Spleen (tissue), 11 donors: ENCODE measurements at regions not wholly inside any gene's neighbourhood (a gene's known extent, or its start where the extent isn't known, plus 50 kb on each side); places are given as distances from the start of the nearest gene placed in this dataset.

ENCODE experiments used
- DNase-seq: peaks from one replicate; pipeline ENCODE4 v3.0.0-alpha.2; 2020
- H3K27ac ChIP-seq, 8 donors: fragments of 200-600 bp; sonication (generic) in 7 of 8; 1 replicate in 4 of 8; 2 replicates in 4 of 8; pipeline versions ENCODE4 v1.5.0 to v1.8.0; 2016 to 2021; ENCODE audit warnings: inconsistent platforms in 4 of 8, mild to moderate bottlenecking in 4 of 8, moderate library complexity in 1 of 8
- H3K27me3 ChIP-seq, 7 donors: fragments of 200-600 bp; sonication (generic) in 6 of 7; replicated peaks in 1 of 7; 1 replicate in 4 of 7; 2 replicates in 3 of 7; pipeline versions ENCODE4 v1.5.0 to v1.8.0; 2016 to 2021; ENCODE audit warnings: inconsistent platforms in 3 of 7, mild to moderate bottlenecking in 1 of 7
- H3K36me3 ChIP-seq, 6 donors: fragments of 200-600 bp; sonication (generic) in 5 of 6; 1 replicate in 4 of 6; 2 replicates in 2 of 6; pipeline versions ENCODE4 v1.5.0 to v1.8.0; 2016 to 2021; ENCODE audit warnings: inconsistent platforms in 2 of 6
- H3K4me1 ChIP-seq, 6 donors: fragments of 200-600 bp; sonication (generic) in 5 of 6; 1 replicate in 3 of 6; 2 replicates in 3 of 6; pipeline versions ENCODE4 v1.5.0 to v1.8.0; 2016 to 2021; ENCODE audit warnings: inconsistent platforms in 3 of 6
- H3K4me3 ChIP-seq, 8 donors: fragments of 200-600 bp; sonication (generic) in 7 of 8; 1 replicate in 4 of 8; 2 replicates in 4 of 8; pipeline versions ENCODE4 v1.5.0 to v1.8.0; 2016 to 2021; ENCODE audit warnings: inconsistent platforms in 4 of 8, mild to moderate bottlenecking in 4 of 8, moderate library complexity in 2 of 8
- H3K9me3 ChIP-seq, 8 donors: fragments of 200-600 bp; sonication (generic) in 7 of 8; 1 replicate in 4 of 8; 2 replicates in 4 of 8; pipeline versions ENCODE4 v1.5.0 to v1.8.0; 2016 to 2021; ENCODE audit warnings: inconsistent platforms in 4 of 8
- POLR2A ChIP-seq, 3 donors: fragments of 450-650 bp; IDR thresholded peaks; one replicate each; pipeline ENCODE4 v1.5.1; 2017; ENCODE audit warnings: antibody characterized with exemption in 3 of 3, mild to moderate bottlenecking in 1 of 3
- POLR2AphosphoS5 ChIP-seq, 3 donors: sonication (generic); formaldehyde crosslinking; IDR thresholded peaks; one replicate each; pipeline ENCODE4 v1.5.1; 2017; ENCODE audit warnings: antibody characterized with exemption in 3 of 3
- WGBS, 5 donors: extraction: QIAGEN DNeasy Blood & Tissue Kit in 3 of 5; methylation state at CpG; one replicate each; pipeline versions ENCODE4 v1.1.5 to v1.1.7; 2013 to 2018; 5-methylcytosine and 5-hydroxymethylcytosine counted together
- intact Hi-C: fragments of 100-400 bp; cut with DNase I; formaldehyde crosslinking; loops from one replicate; pipeline ENCODE4 v1.15.0; 2023; ENCODE audit warnings: low total_unique reads
- TF ChIP-seq, protein P1 (sequence below), 11 experiments: fragments of 200-600 bp in 7 of 11; fragments of 450-650 bp in 4 of 11; sonication (generic) in 4 of 11; IDR thresholded peaks in 8 of 11; conservative IDR thresholded peaks in 3 of 11; 1 replicate in 7 of 11; 2 replicates in 4 of 11; pipeline versions ENCODE4 v1.4.0 to v1.8.0; 2016 to 2021; ENCODE audit warnings: antibody characterized with exemption in 11 of 11, inconsistent platforms in 4 of 11, mild to moderate bottlenecking in 1 of 11
- donor health status: healthy with polysubstance abuse.
- donor health status: DM: no; HTN: no; CAD: no; lungs with moderate emphysema.
- donor health status: DM: no; HTN: no; CAD: no.
- donor health status: Bipolar disorder and iron deficiency.
- donor health status: healthy.
- donor health status: DM: no; HTN: no; CAD: no.
- donor health status: DM: yes; HTN: yes; CAD: no.

DNA sequence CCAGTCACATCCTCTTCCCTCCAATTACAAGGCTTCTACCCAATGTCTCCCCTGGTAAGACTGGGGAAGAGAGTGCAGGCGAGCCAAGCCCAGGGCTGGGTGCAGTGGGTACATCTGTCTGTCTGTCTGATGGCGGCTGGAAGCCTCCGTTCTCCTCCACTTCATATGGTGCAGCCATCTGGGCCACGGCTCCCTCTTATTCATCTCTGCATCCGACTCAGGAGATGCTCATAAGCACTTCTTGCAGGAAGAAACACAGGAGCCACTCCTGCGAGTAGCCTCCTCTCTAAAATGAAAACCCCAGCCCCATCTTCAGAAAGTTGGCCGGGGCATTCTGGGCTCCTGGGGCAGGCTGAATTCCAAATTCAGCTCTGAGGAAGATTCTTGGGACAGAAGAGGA is 67.5 kb upstream of the SLC6A6 start:
- intact Hi-C loops: no loop called here
- no peaks in the 10 kb centered on the region for H3K27me3 ChIP-seq
- WGBS, 5 donors: 76 to 88% (median 84%) methylated on average over 6 to 7 of the region's 7 CpGs
- no peak for DNase-seq
- no peak overlapping the region for H3K4me3 ChIP-seq
- no peaks in the 10 kb centered on the region for H3K9me3 ChIP-seq
- H3K36me3 ChIP-seq: no peaks in the 10 kb centered on the region
- peaks cover 0 to 6% (median 0%) of the 10 kb centered on the region in 6 donors for H3K4me1 ChIP-seq
- no peak overlapping the region for H3K27ac ChIP-seq
- TF ChIP-seq POLR2AphosphoS5 (IDR thresholded peaks at IDR 0.05) (no peak), POLR2A (IDR thresholded peaks at IDR 0.05) (no peak)
- TF ChIP-seq, protein P1, sequence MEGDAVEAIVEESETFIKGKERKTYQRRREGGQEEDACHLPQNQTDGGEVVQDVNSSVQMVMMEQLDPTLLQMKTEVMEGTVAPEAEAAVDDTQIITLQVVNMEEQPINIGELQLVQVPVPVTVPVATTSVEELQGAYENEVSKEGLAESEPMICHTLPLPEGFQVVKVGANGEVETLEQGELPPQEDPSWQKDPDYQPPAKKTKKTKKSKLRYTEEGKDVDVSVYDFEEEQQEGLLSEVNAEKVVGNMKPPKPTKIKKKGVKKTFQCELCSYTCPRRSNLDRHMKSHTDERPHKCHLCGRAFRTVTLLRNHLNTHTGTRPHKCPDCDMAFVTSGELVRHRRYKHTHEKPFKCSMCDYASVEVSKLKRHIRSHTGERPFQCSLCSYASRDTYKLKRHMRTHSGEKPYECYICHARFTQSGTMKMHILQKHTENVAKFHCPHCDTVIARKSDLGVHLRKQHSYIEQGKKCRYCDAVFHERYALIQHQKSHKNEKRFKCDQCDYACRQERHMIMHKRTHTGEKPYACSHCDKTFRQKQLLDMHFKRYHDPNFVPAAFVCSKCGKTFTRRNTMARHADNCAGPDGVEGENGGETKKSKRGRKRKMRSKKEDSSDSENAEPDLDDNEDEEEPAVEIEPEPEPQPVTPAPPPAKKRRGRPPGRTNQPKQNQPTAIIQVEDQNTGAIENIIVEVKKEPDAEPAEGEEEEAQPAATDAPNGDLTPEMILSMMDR (IDR thresholded peaks at IDR 0.05 in 8 of 11, conservative IDR thresholded peaks at IDR 0.05 in 3 of 11): no peak

DNA sequence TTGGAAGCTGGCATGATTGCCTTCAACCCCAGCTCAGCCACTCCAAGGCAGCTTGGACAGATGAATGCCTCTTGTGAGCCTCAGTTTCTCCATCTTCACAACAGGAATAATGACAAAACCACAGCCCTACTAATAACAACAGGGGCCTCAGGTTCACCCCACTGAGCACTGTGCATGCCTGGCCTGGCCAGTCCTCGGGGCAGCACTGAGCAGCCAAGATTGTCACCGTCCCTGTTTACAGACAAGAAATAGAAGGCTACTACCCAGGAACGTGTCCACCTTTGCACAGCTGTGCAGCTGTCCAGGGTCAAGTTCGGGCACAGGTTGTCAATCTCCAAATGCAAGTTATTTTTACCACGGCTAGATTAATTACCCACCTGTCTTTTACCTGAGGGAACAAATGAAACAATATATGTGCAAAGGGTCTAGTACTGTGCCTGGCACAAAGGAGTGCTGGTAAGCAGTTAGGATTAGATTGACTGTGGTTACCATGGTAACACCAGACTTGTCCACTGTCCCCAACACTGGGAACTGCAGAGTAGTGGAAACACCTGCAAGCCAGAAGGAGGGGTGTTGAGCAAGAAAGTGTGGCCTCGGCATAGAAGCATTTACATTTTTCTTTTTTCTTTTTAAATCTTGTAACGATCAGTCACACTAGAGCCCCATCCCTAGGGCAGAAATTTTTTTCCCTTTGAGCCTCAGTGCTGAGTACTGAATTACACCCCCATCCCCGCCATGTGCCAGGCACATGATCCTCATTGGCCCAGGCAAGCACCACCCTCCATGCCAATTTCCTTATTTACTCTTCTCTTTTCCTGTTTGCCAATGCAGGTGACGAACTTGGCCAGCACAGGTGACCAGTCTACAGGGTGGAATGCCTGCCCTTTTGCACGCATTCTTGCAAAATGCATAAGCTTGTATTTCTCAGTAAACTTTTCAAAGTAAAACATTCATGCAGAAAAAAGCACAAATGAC is 66.3 kb upstream of the SLC6A6 start:
- 49 to 72% (median 64%) methylated on average over 9 to 10 of the region's 10 CpGs for WGBS, 5 donors

DNA sequence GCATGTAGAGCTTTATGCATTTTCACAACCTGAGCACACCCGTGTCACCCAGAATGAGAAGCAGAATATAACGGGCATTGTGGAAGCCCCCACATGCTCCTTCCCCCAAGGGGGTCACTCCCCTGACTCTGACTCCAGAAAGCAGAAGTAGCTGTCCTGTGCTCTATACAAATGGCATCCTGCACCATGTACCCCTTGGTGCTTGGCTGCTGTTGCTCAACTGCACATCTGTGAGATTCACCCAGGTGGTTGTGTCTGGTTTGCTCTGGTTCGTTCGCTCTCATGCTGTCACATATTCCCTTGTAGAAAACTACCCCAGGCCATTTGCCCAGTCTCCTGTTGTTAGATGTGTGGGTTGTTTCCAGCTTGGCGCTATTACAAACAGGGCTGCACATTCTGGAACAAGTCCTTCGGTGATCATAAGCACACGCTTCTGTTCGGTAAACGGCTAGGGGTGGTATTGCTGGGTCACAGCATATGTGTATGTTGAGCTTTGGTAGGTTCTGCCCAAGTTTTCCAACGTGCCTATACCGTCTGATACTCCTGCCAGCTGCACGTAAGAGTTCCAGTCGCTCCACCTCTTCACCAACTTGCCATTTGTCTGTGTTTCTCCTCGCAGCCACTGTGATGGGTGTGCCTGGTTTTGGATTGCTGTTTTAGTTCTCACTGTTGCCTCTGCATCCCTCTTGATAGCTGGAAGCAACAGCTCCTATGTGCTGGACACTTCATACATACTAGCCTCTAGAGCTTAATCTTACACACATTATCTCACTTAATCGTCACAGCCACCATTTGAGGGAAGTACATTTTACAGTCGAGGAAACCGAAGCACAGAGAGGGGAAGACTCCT is 65.4 kb upstream of the SLC6A6 start:
- H3K27ac ChIP-seq: no peak overlapping the region

More for the DNA sequence above, 66.3 kb upstream of the SLC6A6 start:
- no peaks in the 10 kb centered on the region for H3K9me3 ChIP-seq
- no peaks in the 10 kb centered on the region for H3K36me3 ChIP-seq
- intact Hi-C loops: no loop called here
- H3K27me3 ChIP-seq: no peaks in the 10 kb centered on the region
- H3K4me1 ChIP-seq: peaks cover 0 to 6% (median under 1%) of the 10 kb centered on the region in 6 donors
- no peak overlapping the region for H3K4me3 ChIP-seq
- DNase-seq: peak; percentile 35
- TF ChIP-seq POLR2AphosphoS5 (IDR thresholded peaks at IDR 0.05): no peak
- no peak for TF ChIP-seq POLR2A (IDR thresholded peaks at IDR 0.05)
- TF ChIP-seq, protein P1 (IDR thresholded peaks at IDR 0.05 in 8 of 11, conservative IDR thresholded peaks at IDR 0.05 in 3 of 11): no peak
- no peak overlapping the region for H3K27ac ChIP-seq

More for the DNA sequence above, 65.4 kb upstream of the SLC6A6 start:
- Histone ChIP-seq H3K27me3 (no peaks in the 10 kb centered on the region), H3K4me3 (no peak overlapping the region), H3K36me3 (no peaks in the 10 kb centered on the region), H3K9me3 (no peaks in the 10 kb centered on the region), H3K4me1 (peaks cover 0 to 8% (median 3%) of the 10 kb centered on the region in 6 donors)
- TF ChIP-seq POLR2A (IDR thresholded peaks at IDR 0.05): no peak
- TF ChIP-seq, protein P1 (IDR thresholded peaks at IDR 0.05 in 8 of 11, conservative IDR thresholded peaks at IDR 0.05 in 3 of 11): no peak
- no peak for TF ChIP-seq POLR2AphosphoS5 (IDR thresholded peaks at IDR 0.05)
- intact Hi-C loops: no loop called here
- 65 to 78% (median 69%) methylated on average over 17 of the region's 17 CpGs for WGBS, 5 donors
- peak; percentile 17 for DNase-seq
